NCI-H524 treated with DMSO at 0.1 percent for 48 hours (cell line): ENCODE measurements at regions not wholly inside any gene's neighbourhood (a gene's known extent, or its start where the extent isn't known, plus 50 kb on each side); places are given as distances from the start of the nearest gene placed in this dataset.
A peak's percentile ranks its signal among the peaks of the same experiment; 100 is the strongest.

Experiments
- DNase-seq: peaks from one replicate; lab custom pipeline; 2025; lab: John Stamatoyannopoulos, UW

DNA sequence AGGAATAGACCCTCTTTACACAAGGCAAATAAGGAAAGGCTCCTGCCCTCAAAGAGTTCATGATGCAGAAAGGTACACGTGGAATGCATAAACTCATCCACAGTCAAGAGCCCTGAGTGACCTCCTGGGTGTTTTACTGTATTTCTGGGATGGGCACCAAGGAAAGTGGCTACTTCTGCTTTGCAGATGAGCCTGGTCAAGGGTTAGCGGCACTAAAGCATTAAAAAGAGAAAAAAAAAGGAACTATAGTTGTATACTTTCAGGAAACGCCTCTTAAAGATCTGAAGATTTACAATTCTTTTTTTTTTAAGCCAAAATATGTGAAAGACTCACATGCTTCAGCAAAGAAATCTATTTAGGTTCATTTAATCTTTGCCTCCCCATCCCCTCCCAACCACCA is 366.2 kb upstream of the PDE4D start:
- no peak for DNase-seq

DNA sequence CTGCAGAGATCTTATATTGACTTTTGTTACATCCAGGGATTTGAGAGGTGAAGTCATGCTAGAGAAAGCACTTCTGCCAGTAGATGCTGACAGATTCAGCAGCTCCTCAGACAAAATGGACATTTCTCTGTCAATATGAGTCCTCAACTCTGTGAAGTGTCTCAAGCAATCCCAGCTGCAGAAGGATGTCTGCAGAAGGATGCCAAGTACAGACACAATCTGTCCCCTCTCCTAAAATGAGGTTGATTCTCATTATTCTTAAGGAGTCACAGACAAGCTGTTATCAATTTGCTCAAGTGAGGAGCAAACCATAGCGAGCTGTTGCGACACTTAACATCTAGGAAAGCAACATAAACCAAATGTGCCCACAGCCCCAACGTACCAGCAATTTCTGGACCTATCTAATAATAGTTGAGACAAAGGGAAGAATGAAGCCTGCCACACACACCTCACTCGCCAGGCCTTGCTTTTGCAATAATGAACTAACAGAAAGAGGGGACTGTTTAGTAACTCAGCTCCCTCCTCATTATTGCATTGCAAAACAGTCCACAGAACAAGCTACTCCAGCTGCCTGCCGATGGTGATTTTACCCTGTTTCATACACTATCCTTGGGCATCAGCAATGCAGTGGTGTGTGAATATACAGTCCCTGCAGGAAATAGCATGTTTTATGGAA is 364.2 kb upstream of the PDE4D start:
- peak; percentile 70 for DNase-seq

DNA sequence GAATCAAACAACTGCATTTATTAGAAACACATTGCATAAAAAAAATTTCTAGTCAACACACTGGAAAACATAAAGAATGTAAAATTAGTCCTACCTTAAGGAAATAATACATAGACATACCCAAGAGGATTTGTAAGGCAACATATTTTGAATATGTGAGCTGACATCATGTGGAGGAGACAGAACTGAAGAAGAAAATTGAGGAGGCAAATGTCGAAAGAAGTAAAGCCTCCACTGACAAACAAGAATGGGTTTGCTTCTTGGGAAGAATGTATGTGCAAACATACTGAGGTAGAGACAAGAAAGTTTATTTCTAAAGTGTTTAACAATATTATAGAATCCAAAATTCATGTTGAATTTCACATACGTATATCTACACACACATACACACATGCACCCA is 363.0 kb upstream of the PDE4D start:
- no peak for DNase-seq

DNA sequence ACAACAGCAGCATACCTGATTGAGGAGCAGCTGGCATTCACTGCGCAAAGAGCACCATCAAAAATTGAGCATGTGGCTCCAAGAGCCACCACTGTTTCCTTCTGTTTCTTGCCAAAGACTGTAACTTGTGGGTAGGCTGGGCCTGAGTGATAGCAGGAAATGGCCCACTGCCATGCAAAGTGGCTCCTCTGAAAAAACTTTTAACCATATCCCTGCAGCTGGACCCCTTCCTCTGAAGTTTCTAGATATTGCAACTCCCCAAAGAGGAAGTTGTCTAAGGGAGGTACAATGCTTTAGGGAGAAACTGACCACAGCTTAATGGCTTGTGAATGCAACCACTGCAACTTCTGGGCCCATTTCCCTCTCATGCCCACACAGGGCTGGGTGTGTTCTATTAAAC is 355.4 kb upstream of the PDE4D start:
- DNase-seq = no peak

DNA sequence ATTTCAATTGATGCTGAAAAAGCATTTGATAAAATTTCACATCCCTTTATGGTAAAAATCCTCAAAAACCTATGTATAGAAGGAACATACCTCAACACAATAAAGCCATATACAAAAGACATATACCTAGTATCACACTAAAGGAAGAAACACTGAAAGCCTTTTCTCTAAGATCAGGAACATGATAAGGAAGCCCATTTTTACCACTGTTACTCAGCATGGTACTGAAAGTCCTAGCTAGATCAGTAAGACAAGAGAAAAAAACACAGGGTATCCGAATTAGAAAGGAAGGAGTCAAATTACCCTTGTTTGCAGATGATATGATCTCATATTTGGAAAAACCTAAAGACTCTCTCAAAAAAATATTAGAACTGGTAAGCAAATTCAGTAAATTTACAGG is 350.2 kb upstream of the PDE4D start:
- no peak for DNase-seq

DNA sequence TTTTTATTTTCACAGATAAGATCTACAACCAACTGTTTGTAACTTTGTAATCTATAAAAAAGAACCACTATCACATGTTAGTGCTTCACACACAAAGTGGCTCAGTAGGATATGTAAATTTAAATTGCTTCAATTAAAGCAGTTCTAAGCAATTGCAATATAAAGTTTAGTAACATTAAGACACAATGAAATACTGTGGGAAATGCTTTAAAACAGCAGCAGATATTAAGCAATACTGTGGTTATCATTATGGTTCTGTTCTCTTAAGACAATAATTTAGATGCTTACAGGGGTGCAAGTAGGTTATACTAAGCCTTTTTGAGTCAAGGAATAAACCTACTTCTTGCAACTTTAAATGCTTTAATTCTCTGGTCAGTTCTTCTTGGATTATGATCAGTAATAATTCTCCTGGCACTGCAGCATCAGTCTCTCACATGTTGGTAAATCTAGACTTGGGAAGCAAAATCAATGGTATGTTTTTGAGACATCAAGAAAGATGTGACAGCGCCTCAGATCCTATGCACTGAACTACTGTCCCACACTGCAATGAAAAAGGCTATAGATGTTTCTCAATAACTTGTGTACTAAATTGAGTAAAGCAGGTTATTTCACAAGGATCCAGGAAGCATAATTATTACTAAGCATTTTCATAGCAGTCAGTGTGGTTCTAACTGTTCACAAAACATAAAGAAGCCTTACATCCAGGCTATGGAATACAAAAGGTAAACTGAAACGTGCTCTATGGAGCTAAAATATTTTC is 338.7 kb upstream of the PDE4D start:
- no peak for DNase-seq

DNA sequence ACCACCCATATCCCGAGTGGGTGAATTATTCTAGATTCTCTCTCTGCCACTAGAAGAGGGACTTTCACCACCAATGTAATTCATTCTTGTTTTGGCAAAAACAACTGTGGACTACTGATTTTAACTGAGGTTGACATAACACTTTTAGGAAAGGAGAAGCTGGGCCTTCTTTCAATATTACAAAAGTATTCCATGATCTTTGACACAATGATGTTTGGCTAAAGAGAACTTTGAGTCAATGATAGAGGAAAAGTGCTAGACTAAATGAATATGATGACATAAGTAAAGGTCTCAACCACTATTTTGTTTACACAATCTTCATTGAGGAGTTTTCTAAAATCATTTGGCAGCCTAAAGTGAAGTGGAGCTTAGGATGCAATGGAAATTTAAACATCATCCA is 336.9 kb upstream of the PDE4D start:
- no peak for DNase-seq

DNA sequence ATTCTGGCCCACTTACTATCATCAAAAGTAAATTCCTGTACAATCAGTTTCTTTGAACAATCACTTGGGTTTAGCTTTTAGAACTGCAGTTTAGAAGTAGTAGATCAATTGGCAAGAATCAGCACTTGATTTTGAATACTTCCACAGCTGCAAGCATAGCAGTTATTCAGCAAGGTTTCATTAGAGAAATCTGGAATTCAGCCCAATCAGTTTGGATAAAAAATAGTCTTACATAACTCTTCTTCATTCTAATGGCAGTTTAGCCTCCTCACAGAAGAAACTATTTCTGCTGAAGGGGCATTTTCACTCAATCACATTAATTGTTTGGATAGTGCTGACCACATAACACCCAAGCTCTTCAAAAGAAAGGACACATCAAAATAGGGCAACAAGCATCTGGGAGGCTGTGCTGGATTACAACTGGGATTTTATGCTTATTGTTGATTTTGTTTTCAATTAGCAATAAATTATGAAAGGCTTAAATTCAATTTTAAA is 336.2 kb upstream of the PDE4D start:
- DNase-seq = no peak

DNA sequence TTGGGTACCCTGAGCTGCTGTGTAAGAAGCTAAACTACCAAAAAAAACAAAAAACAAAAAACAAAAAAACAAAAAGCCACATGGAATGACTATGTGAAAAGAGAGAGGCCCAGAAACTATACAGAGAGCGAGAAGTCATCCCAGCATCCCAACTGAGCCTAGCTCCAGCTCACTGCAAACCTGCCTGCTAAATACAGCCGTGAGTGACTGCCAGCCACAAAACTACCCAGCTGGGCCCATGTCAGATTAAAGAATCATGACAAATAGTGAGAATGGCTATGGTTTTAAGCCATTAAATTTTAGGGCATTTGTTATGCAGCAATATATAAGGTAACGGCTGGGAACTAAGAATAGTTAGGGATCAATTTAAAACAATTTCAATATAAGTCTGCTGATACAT is 335.1 kb upstream of the PDE4D start:
- DNase-seq = no peak

DNA sequence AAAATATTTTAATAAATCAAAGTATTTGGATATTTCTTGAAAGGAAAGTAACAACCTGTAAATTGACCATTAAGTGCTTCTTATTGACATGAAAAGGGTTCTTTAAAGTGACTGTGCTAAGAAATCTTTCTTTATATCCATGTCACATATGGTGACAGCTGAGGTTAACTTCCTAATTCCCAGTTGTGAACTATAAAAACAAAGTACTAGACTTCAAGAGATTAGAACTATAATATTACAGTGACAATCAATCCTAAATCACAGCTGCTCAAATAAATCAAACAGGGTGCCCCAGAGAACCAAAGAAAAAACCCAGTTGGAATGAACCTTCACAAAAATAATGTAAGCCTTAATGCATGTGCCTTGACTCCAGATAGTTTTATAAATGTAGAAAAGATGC is 332.6 kb upstream of the PDE4D start:
- DNase-seq = peak; percentile 72

DNA sequence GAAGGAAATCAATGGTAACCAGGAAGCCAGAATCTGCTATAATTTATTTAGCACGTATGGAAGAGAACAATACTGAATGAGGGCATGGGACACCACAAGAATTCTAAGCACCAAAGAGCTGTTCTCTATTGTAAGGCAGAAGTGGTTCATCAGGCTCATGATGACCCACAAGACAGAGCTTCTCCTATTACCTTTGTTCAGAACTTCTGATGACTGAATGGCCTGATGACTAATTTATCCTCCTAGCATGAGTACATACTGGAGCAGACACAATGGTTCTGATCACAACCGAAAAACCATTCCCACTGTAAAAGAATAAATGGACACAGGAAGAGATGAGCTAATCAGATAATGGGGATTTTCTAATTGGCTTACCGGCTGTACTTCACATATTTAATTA is 329.8 kb upstream of the PDE4D start:
- no peak for DNase-seq

DNA sequence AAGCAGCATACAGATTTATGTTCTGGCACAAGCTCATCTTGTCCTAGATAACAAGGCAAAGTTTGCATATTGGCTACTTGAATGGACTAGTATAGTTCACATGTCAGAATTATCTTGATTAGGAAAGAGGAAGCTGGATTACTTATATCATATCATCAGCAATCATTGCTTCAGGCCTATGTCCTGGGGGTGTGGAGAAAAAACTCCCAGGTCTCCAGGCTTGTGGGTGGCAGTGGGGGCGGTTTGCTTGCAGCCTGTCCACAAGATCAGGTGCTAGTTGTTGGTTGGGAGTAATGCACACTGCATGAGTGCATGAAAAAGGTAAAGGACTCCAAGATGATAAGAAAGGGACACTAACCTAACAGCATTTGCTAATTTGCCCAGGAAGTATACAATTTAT is 326.4 kb upstream of the PDE4D start:
- DNase-seq = no peak

DNA sequence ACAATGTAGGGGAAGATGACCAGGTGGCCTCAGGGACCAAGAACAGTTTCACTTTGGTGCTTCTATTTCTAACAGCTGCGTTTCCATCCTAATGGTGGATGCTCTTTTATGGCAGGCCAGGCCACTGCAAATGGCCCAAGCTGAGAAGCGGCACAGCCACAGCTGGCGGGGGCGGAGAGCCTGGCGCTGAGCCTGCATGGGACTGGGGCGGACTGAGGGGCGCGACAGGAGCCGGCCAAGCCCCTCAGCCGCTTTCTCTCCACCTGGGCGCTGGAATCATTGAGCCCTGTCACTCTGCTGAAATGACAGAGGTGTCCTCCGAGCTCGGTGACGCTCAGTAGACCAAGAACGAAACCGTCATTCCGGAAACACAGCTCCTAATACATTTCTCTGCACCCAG is 317.3 kb upstream of the PDE4D start:
- peak; percentile 13 for DNase-seq

DNA sequence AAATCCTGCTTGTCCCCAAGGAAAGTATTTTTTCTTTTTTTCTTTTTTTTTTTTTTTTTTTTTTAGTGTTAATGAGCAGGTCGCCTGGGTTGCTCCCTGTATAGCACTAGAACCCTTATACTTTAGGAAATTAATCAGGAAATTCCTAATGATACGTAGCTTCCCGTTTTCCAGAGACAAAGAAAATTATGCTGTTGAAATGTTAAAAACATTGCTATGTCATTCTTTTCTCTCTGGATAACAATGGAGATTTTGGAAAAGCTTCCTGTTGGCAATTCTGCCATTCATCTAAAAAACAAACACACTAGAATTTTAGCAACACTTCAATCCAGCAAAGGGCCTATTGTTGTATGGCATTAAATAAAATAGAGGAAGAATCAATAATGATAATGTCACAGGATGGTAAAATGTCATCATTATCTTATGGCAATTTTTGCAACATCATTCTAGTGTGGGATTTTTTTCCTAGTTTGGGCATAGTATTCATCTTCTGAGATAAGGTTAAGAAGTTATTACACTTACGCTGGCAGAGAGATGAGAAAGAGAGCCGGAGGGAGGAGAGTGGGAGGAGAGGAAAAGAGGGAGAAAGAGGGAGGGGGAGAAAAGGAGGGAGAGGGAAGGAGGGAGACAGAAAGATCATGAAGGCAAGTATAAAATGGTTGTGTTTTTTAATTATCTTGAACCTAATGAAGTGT is 315.8 kb upstream of the PDE4D start:
- no peak for DNase-seq

DNA sequence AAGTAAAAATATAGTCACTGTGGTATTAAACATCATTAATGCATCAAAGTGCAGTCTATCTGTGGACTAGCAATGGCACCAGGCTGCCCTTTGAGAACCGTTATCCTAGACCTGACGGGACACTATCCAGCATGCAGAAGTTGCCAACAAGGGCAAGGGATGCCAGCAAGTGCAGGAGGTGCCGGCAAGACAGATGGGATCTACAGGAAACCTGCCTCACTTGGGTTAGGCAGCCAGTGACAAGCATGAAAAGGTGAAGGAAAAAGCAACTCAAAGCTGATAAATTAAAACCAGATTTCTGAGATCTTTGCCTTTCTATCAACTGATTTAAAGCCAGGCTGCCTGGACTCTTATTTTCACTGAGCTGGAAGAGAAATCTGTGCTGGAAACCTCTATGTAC is 315.2 kb upstream of the PDE4D start:
- no peak for DNase-seq

DNA sequence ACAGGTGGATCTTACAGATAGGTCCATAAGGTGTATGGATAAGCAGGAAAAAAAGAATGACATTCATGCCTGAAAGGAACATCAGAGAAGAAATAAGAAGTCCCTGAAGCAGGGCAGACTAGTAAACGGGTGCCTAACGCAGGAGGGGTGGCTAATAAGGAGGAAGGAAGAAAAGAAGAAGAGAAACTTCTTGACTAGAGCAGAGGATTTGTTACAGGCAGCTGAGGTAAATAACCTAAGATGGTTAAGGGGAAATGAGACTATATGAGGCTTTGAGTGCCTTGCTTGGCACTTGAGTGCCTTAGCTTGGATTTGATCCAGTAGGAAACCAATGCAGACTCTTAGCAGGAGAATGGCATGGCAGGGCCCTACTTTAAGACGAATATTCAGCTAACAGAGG is 313.5 kb upstream of the PDE4D start:
- peak; percentile 32 for DNase-seq

DNA sequence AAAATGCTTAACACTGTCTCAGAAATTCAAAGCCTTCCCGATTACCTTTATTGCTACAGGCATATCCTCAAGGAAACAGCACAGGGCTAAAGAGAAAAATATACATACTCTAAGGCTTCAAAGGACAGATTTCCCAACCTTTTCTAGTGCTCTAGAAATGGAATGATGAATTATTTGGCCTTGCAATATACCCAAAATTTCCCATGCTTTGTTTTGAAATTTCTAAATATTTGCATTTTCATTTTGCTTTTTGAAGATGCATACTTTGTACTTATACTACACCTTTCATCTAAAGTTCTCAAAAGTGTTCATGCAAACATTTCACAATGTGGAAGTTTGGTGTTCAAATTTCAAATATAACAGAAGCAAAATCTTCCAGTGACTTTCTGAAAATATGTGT is 312.7 kb upstream of the PDE4D start:
- DNase-seq = no peak

DNA sequence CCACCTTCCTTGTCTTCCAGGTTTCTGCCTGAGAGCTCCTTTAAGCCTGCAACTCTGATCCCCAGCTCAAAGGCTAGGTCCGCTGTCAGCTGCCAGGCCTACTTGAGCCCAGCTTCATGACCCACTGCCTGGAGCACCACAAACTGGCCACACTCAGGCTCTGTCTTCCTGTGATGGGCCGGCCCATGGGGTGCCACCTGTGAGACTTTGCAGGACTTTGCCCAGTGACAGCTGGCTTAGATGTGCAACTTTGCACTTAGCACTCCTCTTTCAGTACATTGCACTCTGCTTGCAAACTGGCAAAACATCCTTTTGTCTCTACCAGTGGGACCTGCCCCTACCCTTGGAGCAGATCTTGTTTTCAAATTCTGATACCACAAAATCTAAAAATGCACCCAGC is 311.5 kb upstream of the PDE4D start:
- DNase-seq = no peak

DNA sequence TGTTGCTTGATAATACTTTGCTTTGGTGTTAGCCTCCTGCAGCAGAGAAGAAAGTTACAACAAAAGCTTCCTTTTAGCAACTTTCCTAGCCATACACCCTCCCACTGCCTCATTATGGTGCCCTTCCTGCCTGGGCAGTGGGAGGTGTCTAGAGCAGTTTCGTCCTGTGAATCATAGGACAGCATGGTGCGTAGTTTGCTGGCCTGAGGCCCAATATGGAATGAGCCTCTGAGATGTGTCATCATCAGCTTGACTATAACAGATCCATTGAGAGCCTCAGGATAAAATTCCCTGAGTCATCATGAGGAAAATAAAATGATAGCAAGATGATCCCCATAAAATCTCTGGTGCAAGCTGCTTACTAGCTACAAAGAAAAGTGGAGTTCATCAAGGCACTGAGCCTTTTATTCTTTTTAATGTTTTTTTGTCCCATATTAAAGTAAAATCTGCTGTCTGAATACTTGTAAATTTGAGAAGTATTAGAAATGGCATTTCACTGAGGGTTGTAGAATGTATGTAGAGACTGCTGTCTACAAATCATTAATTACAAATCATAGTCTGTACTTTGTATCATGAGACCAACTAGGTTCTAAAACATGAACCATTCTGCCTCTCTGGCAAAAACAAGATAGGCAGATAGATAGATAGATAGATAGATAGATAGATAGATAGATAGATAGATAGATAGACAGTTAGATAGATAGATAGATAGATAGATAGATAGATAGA is 303.0 kb upstream of the PDE4D start:
- DNase-seq = no peak

DNA sequence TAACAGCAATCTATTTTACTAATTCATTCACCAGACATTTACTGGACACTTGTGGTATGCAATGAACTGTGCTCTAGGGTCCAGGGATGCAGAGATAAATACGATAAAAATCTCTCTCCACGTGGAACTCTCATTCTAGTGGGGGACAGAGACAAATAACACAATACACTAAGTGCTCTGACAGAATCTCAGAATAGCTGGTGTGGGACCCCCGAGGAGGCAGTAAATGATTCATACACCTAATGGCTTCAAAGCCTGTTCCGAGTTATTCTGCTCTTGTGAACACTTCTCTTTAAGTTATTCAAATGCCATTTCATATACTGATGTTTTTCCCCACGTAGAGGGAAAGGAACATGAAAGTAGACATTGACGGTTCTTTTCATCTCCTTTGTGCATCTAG is 302.0 kb upstream of the PDE4D start:
- DNase-seq = no peak

DNA sequence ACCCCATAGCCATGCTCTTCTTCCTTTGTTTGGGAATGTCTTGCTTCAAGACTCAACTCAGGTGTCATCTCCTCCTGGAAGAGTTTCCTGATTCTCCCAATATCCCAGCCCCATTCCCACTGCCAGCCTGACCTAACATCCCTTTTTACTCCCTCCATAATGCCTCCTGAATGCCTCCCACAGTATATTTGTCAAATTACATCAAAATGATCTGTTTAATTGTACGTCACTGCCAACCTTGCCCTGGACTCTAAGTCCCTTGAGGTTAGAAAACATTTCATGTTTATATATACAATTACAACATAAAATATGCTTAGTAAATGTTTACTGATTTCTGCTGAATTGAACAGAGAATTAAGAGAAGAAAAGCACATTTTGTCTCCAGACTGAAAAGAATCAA is 301.6 kb upstream of the PDE4D start:
- no peak for DNase-seq
